Gastrocnemius medialis (tissue), 4 donors: ENCODE measurements at regions not wholly inside any gene's neighbourhood (a gene's known extent, or its start where the extent isn't known, plus 50 kb on each side); places are given as distances from the start of the nearest gene placed in this dataset.

ENCODE experiments used
- POLR2A ChIP-seq, 2 donors: fragments of 450-650 bp; IDR thresholded peaks; one replicate each; pipeline ENCODE4 v1.6.1; 2017; ENCODE audit warnings: antibody characterized with exemption in 2 of 2, mild to moderate bottlenecking in 2 of 2, moderate library complexity in 2 of 2
- TF ChIP-seq, protein P1 (sequence below), 5 experiments: fragments of 450-650 bp in 3 of 5; fragments of 200-600 bp in 2 of 5; sonication (generic) in 2 of 5; IDR thresholded peaks in 4 of 5; conservative IDR thresholded peaks in 1 of 5; 1 replicate in 4 of 5; 2 replicates in 1 of 5; pipeline ENCODE4 v1.5.1; 2016 to 2019; ENCODE audit warnings: antibody characterized with exemption in 5 of 5, mild to moderate bottlenecking in 3 of 5, moderate library complexity in 3 of 5

DNA sequence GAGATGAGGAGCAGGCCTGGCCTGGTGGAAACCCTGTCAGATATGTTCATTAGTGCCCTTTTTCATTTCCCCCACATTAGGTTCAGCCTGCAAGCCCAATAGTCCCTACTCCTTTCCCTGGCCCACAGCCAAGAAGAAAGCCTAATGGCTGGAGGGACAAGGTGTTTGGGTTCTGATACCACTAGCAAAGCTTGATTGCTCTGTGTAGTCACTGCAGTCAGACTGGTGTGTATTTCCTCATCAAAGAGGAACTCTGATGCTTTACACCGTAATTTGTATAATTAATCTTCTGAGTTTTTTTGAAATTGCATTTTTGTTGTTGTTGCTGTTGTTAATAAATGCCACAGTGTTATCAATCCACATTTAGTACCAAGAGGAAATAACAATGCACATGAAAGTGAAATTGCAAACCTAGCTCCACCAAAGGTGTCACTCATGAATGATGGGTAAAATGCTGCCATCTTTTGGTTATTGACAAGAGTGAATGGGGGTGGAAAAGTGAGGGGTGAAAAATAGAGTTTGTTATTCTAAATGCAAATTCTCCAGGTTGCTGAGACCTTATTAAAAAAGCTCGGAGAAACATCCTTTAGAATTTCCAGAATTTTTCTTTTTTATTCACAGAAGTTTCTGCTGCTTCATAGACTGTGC, 320.2 kb upstream of the POU3F2 start:
- TF ChIP-seq, protein P1, sequence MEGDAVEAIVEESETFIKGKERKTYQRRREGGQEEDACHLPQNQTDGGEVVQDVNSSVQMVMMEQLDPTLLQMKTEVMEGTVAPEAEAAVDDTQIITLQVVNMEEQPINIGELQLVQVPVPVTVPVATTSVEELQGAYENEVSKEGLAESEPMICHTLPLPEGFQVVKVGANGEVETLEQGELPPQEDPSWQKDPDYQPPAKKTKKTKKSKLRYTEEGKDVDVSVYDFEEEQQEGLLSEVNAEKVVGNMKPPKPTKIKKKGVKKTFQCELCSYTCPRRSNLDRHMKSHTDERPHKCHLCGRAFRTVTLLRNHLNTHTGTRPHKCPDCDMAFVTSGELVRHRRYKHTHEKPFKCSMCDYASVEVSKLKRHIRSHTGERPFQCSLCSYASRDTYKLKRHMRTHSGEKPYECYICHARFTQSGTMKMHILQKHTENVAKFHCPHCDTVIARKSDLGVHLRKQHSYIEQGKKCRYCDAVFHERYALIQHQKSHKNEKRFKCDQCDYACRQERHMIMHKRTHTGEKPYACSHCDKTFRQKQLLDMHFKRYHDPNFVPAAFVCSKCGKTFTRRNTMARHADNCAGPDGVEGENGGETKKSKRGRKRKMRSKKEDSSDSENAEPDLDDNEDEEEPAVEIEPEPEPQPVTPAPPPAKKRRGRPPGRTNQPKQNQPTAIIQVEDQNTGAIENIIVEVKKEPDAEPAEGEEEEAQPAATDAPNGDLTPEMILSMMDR (IDR thresholded peaks at IDR 0.05 in 4 of 5, conservative IDR thresholded peaks at IDR 0.05 in 1 of 5): no peak
- no peak for TF ChIP-seq POLR2A (IDR thresholded peaks at IDR 0.05)
